Mucosa of rectum (tissue), 2 donors: ENCODE measurements at regions not wholly inside any gene's neighbourhood (a gene's known extent, or its start where the extent isn't known, plus 50 kb on each side); places are given as distances from the start of the nearest gene placed in this dataset.

Source experiments
- H3K27ac ChIP-seq, 2 donors: one replicate each; pipeline ENCODE4 v1.7.0; 2013; ENCODE audit warnings: inconsistent platforms in 2 of 2, low read depth in 2 of 2, low read length in 2 of 2
- H3K27me3 ChIP-seq, 2 donors: one replicate each; pipeline ENCODE4 v1.7.0; 2013; ENCODE audit warnings: low read length in 2 of 2; ENCODE audit not compliant: control insufficient read depth in 2 of 2, insufficient read depth in 2 of 2
- H3K36me3 ChIP-seq, 2 donors: one replicate each; pipeline ENCODE4 v1.7.0; 2013; ENCODE audit warnings: low read length in 2 of 2; ENCODE audit not compliant: control insufficient read depth in 2 of 2, insufficient read depth in 2 of 2
- H3K4me1 ChIP-seq, 2 donors: one replicate each; pipeline ENCODE4 v1.7.0; 2013; ENCODE audit warnings: low read length in 2 of 2, mild to moderate bottlenecking in 1 of 2; ENCODE audit not compliant: control insufficient read depth in 2 of 2, insufficient read depth in 2 of 2
- H3K4me3 ChIP-seq, 2 donors: one replicate each; pipeline ENCODE4 v1.7.0; 2013; ENCODE audit warnings: low read length in 2 of 2
- H3K9ac ChIP-seq, 2 donors: one replicate each; pipeline ENCODE4 v1.7.0; 2013; ENCODE audit warnings: low read length in 2 of 2, low read depth in 1 of 2, mild to moderate bottlenecking in 1 of 2
- H3K9me3 ChIP-seq, 2 donors: one replicate each; pipeline ENCODE4 v1.7.0; 2013; ENCODE audit warnings: low read length in 2 of 2; ENCODE audit not compliant: control insufficient read depth in 2 of 2
- donor health status: healthy.
- donor health status: Normal muscosa, but diverticular disease.

DNA sequence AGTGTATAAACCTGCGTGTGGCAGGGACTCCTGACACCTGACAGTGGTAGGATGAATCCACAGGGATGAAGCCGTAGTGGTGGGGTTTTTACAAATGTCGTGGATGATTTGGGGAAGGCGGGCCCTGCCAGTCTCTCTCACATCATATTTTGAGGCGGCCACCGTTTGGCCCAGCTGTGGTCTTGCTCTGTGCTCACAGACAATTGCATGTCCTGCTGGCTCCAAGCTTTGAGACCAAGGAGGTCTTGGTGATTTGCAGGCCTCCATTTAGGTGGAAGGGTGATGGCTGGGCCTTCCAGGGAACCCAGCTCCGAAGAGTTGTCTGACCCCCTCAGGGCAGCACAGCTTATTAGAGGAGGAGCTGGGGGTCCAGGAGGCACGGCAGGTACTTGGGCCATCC lies 151.1 kb upstream of the SHH start:
- no peaks in the 10 kb centered on the region for H3K36me3 ChIP-seq
- H3K9me3 ChIP-seq = no peaks in the 10 kb centered on the region
- H3K4me1 ChIP-seq = peaks cover 5% of the 10 kb centered on the region in 2 donors
- no peak overlapping the region for H3K9ac ChIP-seq
- no peak overlapping the region for H3K27ac ChIP-seq
- H3K27me3 ChIP-seq = no peaks in the 10 kb centered on the region
- H3K4me3 ChIP-seq = no peak overlapping the region

DNA sequence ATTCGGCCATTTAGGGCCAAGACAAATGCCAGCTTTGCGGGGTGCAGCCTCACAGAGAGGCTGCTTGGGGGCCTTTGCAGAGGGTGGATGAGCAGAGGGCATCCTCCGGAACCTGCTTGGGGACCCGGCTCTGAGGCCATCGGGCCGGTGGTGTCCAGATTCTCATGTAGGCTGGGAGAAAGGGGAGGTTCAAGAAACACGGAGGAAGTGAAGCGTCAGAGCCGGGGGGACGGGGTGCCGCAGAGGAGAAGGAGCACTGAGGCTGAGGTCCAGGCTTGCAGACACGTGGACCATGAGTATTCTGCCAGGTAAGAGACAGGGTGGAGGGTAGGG lies 150.7 kb upstream of the SHH start:
- H3K9ac ChIP-seq = no peak overlapping the region
- no peaks in the 10 kb centered on the region for H3K36me3 ChIP-seq
- H3K27me3 ChIP-seq = no peaks in the 10 kb centered on the region
- peak overlapping the region in 1 of 2 donors; percentile 12 for H3K27ac ChIP-seq
- no peaks in the 10 kb centered on the region for H3K9me3 ChIP-seq
- H3K4me3 ChIP-seq = peak overlapping the region in 1 of 2 donors; percentile 67
- peaks cover 5% of the 10 kb centered on the region in 2 donors for H3K4me1 ChIP-seq

DNA sequence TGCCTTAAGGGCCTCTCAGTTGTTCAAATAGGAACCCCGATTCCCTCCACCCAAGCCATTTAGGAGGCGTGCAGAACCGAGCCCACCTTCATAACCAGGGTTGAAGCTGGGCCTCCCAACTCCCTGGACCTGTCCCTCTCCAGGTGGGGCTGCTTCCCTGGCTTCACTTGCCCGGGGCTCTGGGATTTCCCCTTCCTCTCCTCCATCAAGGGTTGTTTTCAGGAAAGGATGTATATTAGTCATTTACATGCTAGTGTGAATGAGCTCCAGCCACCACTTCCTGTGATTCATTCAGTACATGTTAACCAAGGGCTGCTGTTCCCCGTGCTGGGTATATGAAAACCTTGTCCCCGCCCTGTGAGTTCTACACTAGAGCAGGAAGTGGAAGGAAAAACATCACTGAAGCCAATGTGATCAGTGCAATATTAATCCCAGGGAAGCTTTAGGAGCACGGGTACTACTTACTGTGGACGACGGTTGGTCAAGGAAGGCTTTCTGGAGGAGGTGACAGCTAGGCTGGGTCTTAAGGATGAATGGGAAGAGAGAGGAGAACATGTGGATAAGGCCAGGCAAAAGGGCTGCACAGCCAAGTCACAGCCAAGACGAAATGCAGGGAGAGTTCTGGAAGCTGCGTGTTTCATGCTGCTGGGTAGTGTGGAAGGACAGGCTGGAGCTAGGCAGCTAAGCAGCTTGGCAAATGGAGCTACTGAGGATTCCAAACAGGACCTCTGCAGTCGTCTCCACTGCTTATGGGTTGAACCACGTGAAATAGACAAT lies 150.1 kb upstream of the SHH start:
- H3K4me1 ChIP-seq = peaks cover 5% of the 10 kb centered on the region in 2 donors
- peak overlapping the region in 1 of 2 donors; percentile 72 for H3K27ac ChIP-seq
- no peaks in the 10 kb centered on the region for H3K27me3 ChIP-seq
- peak overlapping the region in 1 of 2 donors; percentile 67 for H3K4me3 ChIP-seq
- no peak overlapping the region for H3K9ac ChIP-seq
- H3K9me3 ChIP-seq = no peaks in the 10 kb centered on the region
- no peaks in the 10 kb centered on the region for H3K36me3 ChIP-seq

DNA sequence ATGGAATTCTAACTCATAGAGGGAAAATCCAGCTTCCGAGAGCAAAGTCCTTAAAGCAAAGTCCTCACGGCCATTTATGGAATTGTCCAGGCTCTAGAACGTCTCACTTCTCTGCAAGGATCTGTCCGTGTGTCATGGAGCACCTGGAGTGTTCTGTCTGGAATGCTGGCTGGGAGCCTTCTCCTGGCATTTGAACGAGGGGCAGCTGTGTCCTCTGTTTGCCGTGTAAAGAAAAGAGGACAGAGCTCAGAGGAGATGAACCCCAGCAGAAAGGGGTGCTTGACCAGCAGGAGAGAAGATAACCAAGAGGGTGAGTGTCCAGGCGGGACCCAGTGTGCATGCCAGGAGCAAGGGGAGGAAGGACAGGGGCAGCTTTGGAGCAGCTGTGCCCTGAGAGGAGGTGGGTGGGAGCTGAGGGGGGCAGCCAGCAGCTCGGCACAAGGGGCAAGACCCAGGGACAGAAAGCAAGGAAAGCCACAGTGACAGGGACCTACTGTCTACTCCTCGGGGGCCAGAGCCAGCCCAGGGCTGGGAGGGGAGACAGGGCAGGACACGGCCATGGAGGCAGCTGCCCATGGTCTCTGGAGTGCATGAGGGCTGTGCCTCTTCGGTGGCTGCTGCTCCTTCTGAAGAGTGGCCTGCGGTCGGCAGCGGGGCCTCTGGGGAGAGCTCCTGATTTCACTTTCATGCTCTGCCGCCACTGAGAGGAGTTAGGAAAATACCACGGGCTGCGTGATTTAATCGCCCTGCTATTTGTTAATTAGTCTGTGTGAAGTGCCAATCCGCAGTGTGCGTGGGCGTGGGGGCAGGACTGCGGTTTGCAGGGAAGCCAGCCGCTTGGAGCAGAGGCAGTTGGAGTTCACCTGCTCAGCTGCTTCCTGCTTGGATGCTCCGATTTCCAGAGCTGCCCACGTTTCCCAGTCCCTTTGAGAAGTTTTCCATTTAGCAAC lies 149.3 kb upstream of the SHH start:
- Histone ChIP-seq H3K4me1 (peaks cover 5% of the 10 kb centered on the region in 2 donors), H3K27me3 (no peaks in the 10 kb centered on the region), H3K36me3 (no peaks in the 10 kb centered on the region), H3K9ac (peak overlapping the region in 1 of 2 donors; percentile 41), H3K4me3 (peak overlapping the region in 1 of 2 donors; percentile 67), H3K9me3 (no peaks in the 10 kb centered on the region), H3K27ac (peak overlapping the region in 1 of 2 donors; percentile 72)

DNA sequence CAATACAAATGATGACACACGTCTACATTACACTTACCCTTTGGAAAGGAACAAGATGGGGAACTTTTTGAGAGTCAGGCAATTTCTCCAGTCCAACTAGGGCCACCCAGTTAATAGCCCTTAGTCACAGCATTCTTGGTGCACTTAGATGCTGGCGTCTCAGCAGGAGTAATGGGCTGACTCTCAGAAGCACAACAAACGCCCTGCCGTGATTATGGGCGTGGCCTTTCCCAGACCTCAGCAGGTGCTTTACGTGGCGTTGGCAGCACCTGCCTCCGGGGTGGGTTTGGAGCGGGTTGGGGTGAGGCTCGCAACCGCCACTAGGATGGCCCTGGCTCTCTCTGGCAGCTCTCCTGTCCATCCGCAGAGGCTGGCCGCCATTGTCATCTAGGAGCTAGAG lies 147.6 kb upstream of the SHH start:
- no peaks in the 10 kb centered on the region for H3K36me3 ChIP-seq
- H3K9me3 ChIP-seq = no peaks in the 10 kb centered on the region
- H3K9ac ChIP-seq = no peak overlapping the region
- no peaks in the 10 kb centered on the region for H3K27me3 ChIP-seq
- peak overlapping the region; percentile 61 to 68 for H3K27ac ChIP-seq
- H3K4me1 ChIP-seq = peaks cover 5% of the 10 kb centered on the region in 2 donors
- peak overlapping the region; percentile 13 to 45 for H3K4me3 ChIP-seq

DNA sequence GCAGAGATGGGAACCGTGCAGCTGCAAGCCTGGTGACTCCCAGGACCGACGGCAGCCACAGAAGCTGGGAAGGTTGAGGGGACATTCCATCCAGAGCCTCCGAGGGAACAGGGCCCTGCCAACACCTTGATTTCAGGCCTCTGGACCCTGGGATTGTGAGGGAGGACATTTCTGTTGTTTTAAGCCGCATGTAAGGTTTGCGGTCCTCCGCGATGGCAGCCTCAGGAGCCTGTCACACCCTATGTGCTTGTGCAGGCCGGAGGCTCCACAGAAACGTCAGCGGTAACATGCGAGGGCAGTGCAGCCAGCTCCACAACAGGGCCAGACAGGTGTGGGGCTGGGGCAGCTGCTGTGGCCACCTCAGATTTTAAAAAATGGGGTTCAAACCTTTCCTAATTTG lies 144.7 kb upstream of the SHH start:
- H3K36me3 ChIP-seq = no peaks in the 10 kb centered on the region
- H3K4me1 ChIP-seq = peaks cover 5% of the 10 kb centered on the region in 2 donors
- no peaks in the 10 kb centered on the region for H3K9me3 ChIP-seq
- H3K4me3 ChIP-seq = no peak overlapping the region
- H3K9ac ChIP-seq = no peak overlapping the region
- H3K27me3 ChIP-seq = no peaks in the 10 kb centered on the region
- H3K27ac ChIP-seq = no peak overlapping the region

DNA sequence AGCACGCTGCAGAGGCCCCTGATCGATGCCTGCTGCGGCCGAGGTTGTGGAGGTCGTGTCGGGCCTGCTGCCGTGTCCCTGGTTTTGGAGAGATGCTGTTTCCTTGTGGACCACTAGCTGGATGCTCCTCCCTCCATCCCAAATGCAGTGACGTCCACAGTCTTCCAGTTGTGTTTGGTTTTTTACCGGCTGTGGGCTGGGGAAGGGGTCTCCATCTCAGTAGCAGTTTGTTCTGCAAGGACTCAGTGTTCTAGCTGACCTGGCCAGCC lies 143.0 kb upstream of the SHH start:
- no peak overlapping the region for H3K9ac ChIP-seq
- H3K27me3 ChIP-seq = no peaks in the 10 kb centered on the region
- H3K4me3 ChIP-seq = no peak overlapping the region
- peaks cover under 1 to 5% of the 10 kb centered on the region in 2 donors for H3K4me1 ChIP-seq
- no peaks in the 10 kb centered on the region for H3K36me3 ChIP-seq
- H3K9me3 ChIP-seq = no peaks in the 10 kb centered on the region
- no peak overlapping the region for H3K27ac ChIP-seq

DNA sequence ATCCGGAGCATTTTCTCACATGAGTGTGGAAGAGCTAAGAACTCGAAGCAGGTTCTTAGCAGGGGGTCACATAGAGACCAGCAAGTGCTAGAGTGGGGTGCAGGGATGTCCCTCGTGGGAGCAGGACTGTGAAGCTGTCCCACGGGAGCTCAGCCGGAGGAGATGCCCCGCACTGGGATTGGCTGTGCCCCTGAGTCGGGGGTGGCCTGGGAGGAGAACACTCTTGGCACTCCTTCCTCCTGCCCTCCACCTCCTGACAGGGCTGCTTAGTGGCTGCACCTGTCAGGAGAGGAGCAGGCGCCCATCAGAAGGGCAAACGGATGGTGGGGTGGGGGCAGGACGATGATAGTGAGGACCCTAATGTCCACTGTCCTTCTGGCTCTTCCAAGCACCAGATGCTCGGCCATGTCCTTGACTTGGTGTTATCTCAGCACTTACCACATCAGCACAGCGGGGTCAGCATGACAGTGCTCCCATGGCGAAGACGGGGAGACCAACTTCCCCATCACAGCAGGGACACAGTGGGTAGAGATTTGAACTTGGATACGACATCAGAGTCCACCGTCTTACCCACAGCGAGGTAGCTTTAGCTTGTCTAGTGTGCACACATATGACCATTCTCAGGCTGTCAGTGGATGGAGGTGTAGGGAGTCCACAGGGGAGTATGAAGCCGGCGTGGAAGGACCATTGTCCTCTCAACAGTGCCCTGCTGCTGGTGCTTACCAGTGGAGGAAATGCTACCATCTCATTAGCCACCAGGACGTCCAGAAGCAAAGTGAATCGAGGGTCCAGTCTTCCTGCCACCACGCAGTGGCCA lies 142.5 kb upstream of the SHH start:
- H3K27me3 ChIP-seq = no peaks in the 10 kb centered on the region
- H3K36me3 ChIP-seq = no peaks in the 10 kb centered on the region
- H3K9me3 ChIP-seq = no peaks in the 10 kb centered on the region
- H3K9ac ChIP-seq = no peak overlapping the region
- peaks cover 0 to 5% of the 10 kb centered on the region in 2 donors for H3K4me1 ChIP-seq
- H3K27ac ChIP-seq = no peak overlapping the region
- H3K4me3 ChIP-seq = no peak overlapping the region

DNA sequence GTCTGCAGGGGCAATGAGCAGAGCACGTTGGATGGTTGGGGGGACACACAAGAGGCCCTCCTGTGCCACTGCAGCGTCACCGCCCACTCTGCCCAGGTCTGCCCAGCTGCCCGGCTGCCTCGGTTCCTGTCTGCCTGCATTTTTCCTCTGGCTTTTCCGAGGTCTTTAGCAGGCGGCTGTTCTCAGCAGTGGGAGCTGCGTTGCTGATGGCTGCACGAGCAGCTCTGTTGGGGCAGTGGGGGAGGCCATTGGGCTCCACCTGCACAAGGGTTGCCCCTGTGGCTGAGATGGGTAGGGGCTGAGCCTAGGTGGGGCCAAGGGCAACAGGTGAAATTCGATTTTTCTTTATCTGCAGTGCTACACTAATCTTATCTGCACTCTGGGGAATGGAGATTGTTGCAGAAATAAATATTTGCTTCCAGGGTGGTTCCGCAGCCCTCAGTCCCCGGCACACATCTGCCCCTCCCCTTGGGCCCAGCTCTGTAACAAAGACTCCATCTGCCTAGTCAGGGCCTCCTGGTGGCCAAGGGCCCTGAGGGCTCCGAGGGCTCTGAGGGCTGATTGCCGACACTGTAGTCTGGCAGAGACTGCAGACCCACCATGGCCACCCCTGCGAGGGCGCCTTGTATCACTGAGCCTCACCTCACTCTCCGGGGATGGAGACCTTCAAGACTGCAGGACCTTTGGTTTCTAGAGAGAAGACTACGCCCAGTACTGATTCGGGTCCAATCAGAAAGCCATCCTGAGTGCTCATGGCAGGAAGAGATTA lies 141.7 kb upstream of the SHH start:
- H3K27ac ChIP-seq = no peak overlapping the region
- H3K27me3 ChIP-seq = no peaks in the 10 kb centered on the region
- no peak overlapping the region for H3K4me3 ChIP-seq

More for the DNA sequence above, 141.7 kb upstream of the SHH start:
- Histone ChIP-seq H3K9ac (no peak overlapping the region), H3K36me3 (no peaks in the 10 kb centered on the region), H3K4me1 (no peaks in the 10 kb centered on the region), H3K9me3 (no peaks in the 10 kb centered on the region)
